Neural cell (in vitro differentiated cells): ENCODE measurements at regions not wholly inside any gene's neighbourhood (a gene's known extent, or its start where the extent isn't known, plus 50 kb on each side); places are given as distances from the start of the nearest gene placed in this dataset.

Experiments
- H2AFZ ChIP-seq: fragments of 200-600, 300-800 bp; sonication (generic), shearing (Covaris generic); 2 replicates; pipeline ENCODE4 v1.6.0; 2014; ENCODE audit warnings: low read depth, mild to moderate bottlenecking, antibody characterized with exemption, low read length, moderate library complexity
- H3F3A ChIP-seq: fragments of 200-600 bp; shearing (Covaris generic); 2 replicates; pipeline ENCODE4 v1.6.1; 2016; ENCODE audit warnings: mild to moderate bottlenecking, moderate library complexity, mixed read lengths, antibody characterized with exemption, low read length; ENCODE audit not compliant: insufficient read depth, poor library complexity, severe bottlenecking
- H3K27ac ChIP-seq: fragments of 200-600, 300-800 bp; sonication (generic), shearing (Covaris generic); 2 replicates; pipeline ENCODE4 v1.5.1; 2014; ENCODE audit warnings: mild to moderate bottlenecking, low read length, moderate library complexity
- H3K27me3 ChIP-seq: fragments of 300-800, 200-600 bp; sonication (generic), shearing (Covaris generic); 2 replicates; pipeline ENCODE4 v1.6.0; 2014; ENCODE audit warnings: mild to moderate bottlenecking, low read depth, low read length, moderate library complexity; ENCODE audit not compliant: insufficient read depth
- H3K36me3 ChIP-seq: fragments of 300-800, 200-600 bp; sonication (generic), shearing (Covaris generic); 2 replicates; pipeline ENCODE4 v1.5.1; 2014; ENCODE audit warnings: mild to moderate bottlenecking, antibody characterized with exemption, low read length, moderate library complexity; ENCODE audit not compliant: insufficient read depth
- H3K4me2 ChIP-seq: fragments of 300-800, 200-600 bp; sonication (generic), shearing (Covaris generic); 2 replicates; pipeline ENCODE4 v1.6.0; 2014; ENCODE audit warnings: mild to moderate bottlenecking, low read length
- H3K4me3 ChIP-seq: fragments of 300-800, 200-600 bp; sonication (generic), shearing (Covaris generic); 2 replicates; pipeline ENCODE4 v1.5.1; 2014; ENCODE audit warnings: mild to moderate bottlenecking, low read length, moderate library complexity
- H3K79me2 ChIP-seq: fragments of 200-600 bp; shearing (Covaris generic); replicated peaks from 2 replicates; pipeline ENCODE4 v1.6.0; 2014; ENCODE audit warnings: mild to moderate bottlenecking, low read length, moderate library complexity; ENCODE audit not compliant: insufficient read depth
- H3K9ac ChIP-seq: fragments of 300-800, 200-600 bp; sonication (generic), shearing (Covaris generic); 2 replicates; pipeline ENCODE4 v1.6.1; 2016; ENCODE audit warnings: mild to moderate bottlenecking, low read length, mixed read lengths
- H3K9me2 ChIP-seq: fragments of 200-600 bp; shearing (Covaris generic); 2 replicates; pipeline ENCODE4 v1.6.1; 2016; ENCODE audit warnings: mild to moderate bottlenecking, low read length, mixed read lengths; ENCODE audit not compliant: insufficient read depth
- H3K9me3 ChIP-seq: fragments of 200-600, 300-800 bp; sonication (generic), shearing (Covaris generic); 2 replicates; pipeline ENCODE4 v1.6.1; 2016; ENCODE audit warnings: mild to moderate bottlenecking, mixed run types, low read length, moderate library complexity, mixed read lengths
- H4K20me1 ChIP-seq: fragments of 200-600 bp; shearing (Covaris generic); 2 replicates; pipeline ENCODE4 v1.6.1; 2016; ENCODE audit warnings: mild to moderate bottlenecking, mixed run types; ENCODE audit not compliant: insufficient read depth
- CTCF ChIP-seq: fragments of 450-650 bp; IDR thresholded peaks from 2 replicates; pipeline ENCODE4 v1.5.1; 2014; ENCODE audit warnings: antibody characterized with exemption, mild to moderate bottlenecking, moderate library complexity; ENCODE audit not compliant: poor library complexity, severe bottlenecking
- EP300 ChIP-seq: fragments of 450-650 bp; conservative IDR thresholded peaks from 2 replicates; pipeline ENCODE4 v1.6.1; 2014; ENCODE audit warnings: antibody characterized with exemption, mild to moderate bottlenecking, moderate library complexity; ENCODE audit not compliant: poor library complexity, severe bottlenecking
- EZH2 ChIP-seq: fragments of 200-600, 300-800 bp; shearing (Covaris generic), sonication (generic); IDR thresholded peaks from 2 replicates; pipeline ENCODE4 v1.6.1; 2014; ENCODE audit warnings: antibody characterized with exemption, low read length, borderline replicate concordance, mild to moderate bottlenecking; ENCODE audit not compliant: insufficient read depth, poor library complexity, severe bottlenecking
- MXI1 ChIP-seq: fragments of 450-650 bp; conservative IDR thresholded peaks from 2 replicates; pipeline ENCODE4 v1.6.1; 2014; ENCODE audit warnings: antibody characterized with exemption, mild to moderate bottlenecking; ENCODE audit not compliant: poor library complexity, severe bottlenecking
- POLR2AphosphoS5 ChIP-seq: IDR thresholded peaks from 2 replicates; pipeline ENCODE4 v1.6.1; 2012
- RAD21 ChIP-seq: fragments of 450-650 bp; conservative IDR thresholded peaks from 2 replicates; pipeline ENCODE4 v1.6.1; 2014; ENCODE audit warnings: antibody characterized with exemption, mild to moderate bottlenecking, moderate library complexity
- REST ChIP-seq: IDR thresholded peaks from 2 replicates; pipeline ENCODE4 v1.6.1; 2012; ENCODE audit warnings: borderline replicate concordance
- SMC3 ChIP-seq: fragments of 450-650 bp; conservative IDR thresholded peaks from 2 replicates; pipeline ENCODE4 v1.6.1; 2014; ENCODE audit warnings: antibody characterized with exemption, mild to moderate bottlenecking, moderate library complexity; ENCODE audit not compliant: poor library complexity
- TAF1 ChIP-seq: IDR thresholded peaks from 2 replicates; pipeline ENCODE4 v1.6.1; 2012; ENCODE audit warnings: low read depth

- no peak overlapping the region for H3K9ac ChIP-seq
- no peak overlapping the region for H2AFZ ChIP-seq
Observed at GRCh38 chr16:65509172-65509571, 387.3 kb upstream of the CDH11 start.

GRCh38 chr16:65500919-65501318, 379.1 kb upstream of the CDH11 start:
- Histone ChIP-seq H3F3A (no peaks in the 10 kb centered on the region), H3K27me3 (no peaks in the 10 kb centered on the region), H4K20me1 (no peaks in the 10 kb centered on the region), H2AFZ (no peak overlapping the region), H3K9ac (no peak overlapping the region), H3K36me3 (no peaks in the 10 kb centered on the region), H3K4me2 (no peak overlapping the region), H3K9me3 (no peaks in the 10 kb centered on the region), H3K79me2 (no peaks in the 10 kb centered on the region), H3K27ac (no peak overlapping the region), H3K4me3 (no peak overlapping the region), H3K9me2 (no peaks in the 10 kb centered on the region)
- no peak for TF ChIP-seq EZH2
- no peak for TF ChIP-seq POLR2AphosphoS5
- no peak for TF ChIP-seq RAD21
- TF ChIP-seq TAF1, result no peak
- no peak for TF ChIP-seq CTCF
- TF ChIP-seq SMC3, result no peak
- no peak for TF ChIP-seq EP300
- TF ChIP-seq REST, result no peak
- TF ChIP-seq MXI1, result no peak

More at GRCh38 chr16:65509172-65509571, 387.3 kb upstream of the CDH11 start:
- Histone ChIP-seq H3F3A (no peaks in the 10 kb centered on the region), H3K9me3 (no peaks in the 10 kb centered on the region), H3K36me3 (no peaks in the 10 kb centered on the region), H3K4me3 (no peak overlapping the region), H3K79me2 (no peaks in the 10 kb centered on the region), H3K27me3 (no peaks in the 10 kb centered on the region), H4K20me1 (no peaks in the 10 kb centered on the region), H3K27ac (no peak overlapping the region), H3K9me2 (no peaks in the 10 kb centered on the region), H3K4me2 (no peak overlapping the region)
- TF ChIP-seq TAF1 (no peak), EP300 (no peak)

GRCh38 chr16:65500007-65500406, 378.1 kb upstream of the CDH11 start:
- H2AFZ ChIP-seq, result no peak overlapping the region

More at GRCh38 chr16:65500007-65500406, 378.1 kb upstream of the CDH11 start:
- Histone ChIP-seq H3K9ac (no peak overlapping the region), H3K27me3 (no peaks in the 10 kb centered on the region), H3K36me3 (no peaks in the 10 kb centered on the region), H3K9me2 (no peaks in the 10 kb centered on the region), H3F3A (no peaks in the 10 kb centered on the region), H3K27ac (no peak overlapping the region), H3K4me2 (no peak overlapping the region), H3K4me3 (no peak overlapping the region), H3K9me3 (no peaks in the 10 kb centered on the region), H3K79me2 (no peaks in the 10 kb centered on the region), H4K20me1 (no peaks in the 10 kb centered on the region)
- TF ChIP-seq CTCF (no peak), SMC3 (no peak), EP300 (no peak), REST (no peak), EZH2 (no peak), POLR2AphosphoS5 (no peak), MXI1 (no peak), TAF1 (no peak), RAD21 (no peak)
